SK-N-MC (cell line): ENCODE measurements at regions not wholly inside any gene's neighbourhood (a gene's known extent, or its start where the extent isn't known, plus 50 kb on each side); places are given as distances from the start of the nearest gene placed in this dataset.

Experiments
- DNase-seq: peaks from one replicate; pipeline ENCODE4 v3.0.0-alpha.2; 2011; ENCODE audit warnings: low read depth, low spot score
- H3K27ac ChIP-seq: fragments of 200-600 bp; sonication (generic); 2 replicates; pipeline ENCODE4 v1.5.1; 2016; ENCODE audit warnings: mixed run types
- H3K36me3 ChIP-seq: fragments of 200-600 bp; sonication (generic); 2 replicates; pipeline ENCODE4 v1.6.1; 2017; ENCODE audit warnings: antibody characterized with exemption, low read length, mixed read lengths; ENCODE audit not compliant: insufficient read depth
- H3K4me3 ChIP-seq: fragments of 200-600 bp; sonication (generic); 2 replicates; pipeline ENCODE4 v1.5.1; 2016
- H3K9ac ChIP-seq: fragments of 200-600 bp; sonication (generic); 2 replicates; pipeline ENCODE4 v1.8.0; 2017; ENCODE audit warnings: mixed run types, mixed read lengths; ENCODE audit not compliant: insufficient read length
- H3K9me3 ChIP-seq: fragments of 200-600 bp; sonication (generic); 2 replicates; pipeline ENCODE4 v1.6.1; 2017; ENCODE audit warnings: low read depth, mild to moderate bottlenecking, antibody characterized with exemption, low read length, moderate library complexity, mixed read lengths
- EZH2 ChIP-seq: fragments of 200-600 bp; sonication (generic); IDR thresholded peaks from one replicate; pipeline ENCODE4 v1.6.1; 2017; ENCODE audit warnings: antibody characterized with exemption
- FOXP2 ChIP-seq: optimal IDR thresholded peaks from 2 replicates; pipeline ENCODE3; 2011; ENCODE audit warnings: mild to moderate bottlenecking, moderate library complexity; ENCODE audit not compliant: insufficient read depth; ENCODE audit errors: extremely low read length, control extremely low read depth
- POLR2AphosphoS5 ChIP-seq: IDR thresholded peaks from 2 replicates; pipeline ENCODE4 v1.6.1; 2012; ENCODE audit warnings: mild to moderate bottlenecking, low read depth, low read length, borderline replicate concordance

GRCh38 chr18:38868757-38869156 is 1303.2 kb upstream of the CELF4 start:
- no peak for TF ChIP-seq POLR2AphosphoS5
- TF ChIP-seq EZH2, result no peak
- no peak for TF ChIP-seq FOXP2
- Histone ChIP-seq H3K27ac (no peak overlapping the region), H3K36me3 (no peaks in the 10 kb centered on the region), H3K4me3 (no peak overlapping the region), H3K9ac (no peak overlapping the region), H3K9me3 (no peaks in the 10 kb centered on the region)
- no peak for DNase-seq

DNA sequence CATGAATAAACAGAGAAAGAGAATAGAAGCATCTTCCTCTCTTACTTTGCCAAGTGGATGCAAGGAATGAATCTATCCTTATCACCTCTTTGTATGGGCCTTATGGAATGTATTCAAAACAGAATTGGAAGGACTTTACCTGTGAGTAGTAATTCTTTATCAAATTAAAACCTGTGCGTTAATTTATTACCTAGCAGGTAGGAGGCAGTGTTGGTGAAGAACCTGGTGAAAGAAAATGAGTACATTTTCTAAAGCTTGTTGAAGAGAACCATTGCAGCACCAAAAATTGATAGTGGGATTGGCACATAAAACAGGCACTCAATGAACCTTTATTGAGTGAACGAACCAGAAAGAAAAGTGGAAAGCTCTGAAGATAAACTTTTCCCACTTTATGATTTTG is 1302.1 kb upstream of the CELF4 start:
- Histone ChIP-seq H3K4me3 (no peak overlapping the region), H3K27ac (no peak overlapping the region), H3K9ac (no peak overlapping the region), H3K9me3 (no peaks in the 10 kb centered on the region), H3K36me3 (no peaks in the 10 kb centered on the region)
- no peak for DNase-seq
- no peak for TF ChIP-seq POLR2AphosphoS5
- TF ChIP-seq EZH2, result no peak
- no peak for TF ChIP-seq FOXP2

GRCh38 chr18:38851526-38851925 is 1285.9 kb upstream of the CELF4 start:
- H3K9me3 ChIP-seq, result no peaks in the 10 kb centered on the region
- H3K9ac ChIP-seq, result no peak overlapping the region
- H3K27ac ChIP-seq, result no peak overlapping the region
- no peak overlapping the region for H3K4me3 ChIP-seq
- no peaks in the 10 kb centered on the region for H3K36me3 ChIP-seq
- TF ChIP-seq POLR2AphosphoS5 (no peak), EZH2 (no peak), FOXP2 (no peak)
- DNase-seq, result no peak

- TF ChIP-seq FOXP2, result no peak
- TF ChIP-seq POLR2AphosphoS5, result no peak
- no peak for TF ChIP-seq EZH2
- no peak overlapping the region for H3K27ac ChIP-seq
- DNase-seq, result no peak
Measured at GRCh38 chr18:38847326-38847725, 1281.7 kb upstream of the CELF4 start.

DNA sequence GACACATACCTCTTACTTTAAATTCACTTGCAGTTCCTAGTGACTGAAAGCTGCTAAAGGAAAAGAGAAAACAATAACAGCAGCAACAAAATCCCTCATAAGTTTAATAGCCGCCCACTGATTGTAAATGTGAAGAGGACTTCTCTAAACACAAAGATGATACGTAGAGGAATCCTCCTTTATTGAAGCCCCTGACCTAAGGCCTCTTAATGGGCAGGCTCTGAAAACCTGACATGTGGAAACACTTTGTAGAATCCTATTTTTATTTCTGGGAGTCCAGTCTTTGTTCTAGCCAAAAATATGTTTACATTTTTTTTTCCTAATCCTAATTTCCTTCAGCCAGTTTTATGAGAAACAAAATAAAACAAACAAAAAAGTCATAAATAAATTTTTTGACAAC is 1277.7 kb upstream of the CELF4 start:
- no peak overlapping the region for H3K9ac ChIP-seq
- no peak overlapping the region for H3K27ac ChIP-seq
- no peaks in the 10 kb centered on the region for H3K9me3 ChIP-seq
- TF ChIP-seq EZH2, result no peak
- no peak for TF ChIP-seq FOXP2
- no peak for TF ChIP-seq POLR2AphosphoS5
- no peaks in the 10 kb centered on the region for H3K36me3 ChIP-seq
- no peak overlapping the region for H3K4me3 ChIP-seq
- no peak for DNase-seq

More at GRCh38 chr18:38847326-38847725, 1281.7 kb upstream of the CELF4 start:
- H3K4me3 ChIP-seq, result no peak overlapping the region
- no peaks in the 10 kb centered on the region for H3K9me3 ChIP-seq
- no peaks in the 10 kb centered on the region for H3K36me3 ChIP-seq
- H3K9ac ChIP-seq, result no peak overlapping the region

DNA sequence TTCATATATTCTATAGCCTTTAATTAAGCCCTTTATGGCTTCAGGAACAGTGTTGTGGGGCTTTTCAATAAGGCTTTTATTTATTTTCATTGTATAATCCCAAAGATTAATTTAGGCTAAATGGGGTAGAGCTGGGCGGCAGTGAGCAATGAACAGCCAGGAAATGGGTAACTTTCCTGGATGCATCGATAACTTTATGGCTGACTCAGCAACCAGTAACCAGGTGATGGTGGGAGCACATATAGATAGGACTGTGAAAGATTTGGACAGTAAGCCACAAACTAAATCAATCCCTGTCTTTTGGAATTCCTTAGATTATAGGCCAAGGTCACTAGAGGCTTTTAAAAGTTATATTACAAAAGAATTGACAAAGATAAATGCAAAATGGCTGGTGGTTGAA is 1260.6 kb upstream of the CELF4 start:
- DNase-seq, result no peak
- TF ChIP-seq EZH2 (no peak), POLR2AphosphoS5 (no peak), FOXP2 (no peak)
- no peaks in the 10 kb centered on the region for H3K9me3 ChIP-seq

DNA sequence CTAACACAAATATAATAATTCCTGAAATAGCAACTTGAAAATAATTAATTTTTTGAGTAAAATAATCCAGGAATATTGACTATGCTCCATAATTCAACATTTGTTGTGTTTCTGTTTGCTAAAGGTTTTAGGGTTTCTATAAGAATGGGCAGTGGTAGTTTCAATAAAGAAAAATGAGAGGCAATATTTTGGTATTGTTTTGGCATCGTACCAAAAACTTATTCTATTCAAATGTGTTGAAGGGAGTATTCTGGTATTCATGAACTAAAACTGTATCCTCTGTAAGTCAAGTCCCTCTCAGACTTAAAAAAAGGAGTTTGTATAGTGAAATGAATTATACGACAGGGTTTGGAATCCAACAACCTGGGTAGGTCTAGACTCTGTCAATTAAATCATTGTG is 1245.6 kb upstream of the CELF4 start:
- DNase-seq, result no peak
- Histone ChIP-seq H3K9ac (no peak overlapping the region), H3K36me3 (no peaks in the 10 kb centered on the region), H3K27ac (no peak overlapping the region), H3K9me3 (no peaks in the 10 kb centered on the region), H3K4me3 (no peak overlapping the region)
- no peak for TF ChIP-seq POLR2AphosphoS5
- no peak for TF ChIP-seq EZH2
- TF ChIP-seq FOXP2, result no peak

More for the DNA sequence above, 1260.6 kb upstream of the CELF4 start:
- no peaks in the 10 kb centered on the region for H3K36me3 ChIP-seq
- H3K9ac ChIP-seq, result no peak overlapping the region
- no peak overlapping the region for H3K27ac ChIP-seq
- H3K4me3 ChIP-seq, result no peak overlapping the region

GRCh38 chr18:38810789-38811188 is 1245.2 kb upstream of the CELF4 start:
- H3K27ac ChIP-seq, result no peak overlapping the region
- no peak overlapping the region for H3K4me3 ChIP-seq
- no peaks in the 10 kb centered on the region for H3K36me3 ChIP-seq
- TF ChIP-seq EZH2 (no peak), POLR2AphosphoS5 (no peak), FOXP2 (no peak)
- no peak for DNase-seq
- no peaks in the 10 kb centered on the region for H3K9me3 ChIP-seq
- H3K9ac ChIP-seq, result no peak overlapping the region

GRCh38 chr18:38807915-38808314 is 1242.3 kb upstream of the CELF4 start:
- no peaks in the 10 kb centered on the region for H3K9me3 ChIP-seq
- H3K4me3 ChIP-seq, result no peak overlapping the region
- no peak overlapping the region for H3K9ac ChIP-seq
- H3K27ac ChIP-seq, result no peak overlapping the region
- TF ChIP-seq EZH2 (no peak), FOXP2 (no peak), POLR2AphosphoS5 (no peak)
- H3K36me3 ChIP-seq, result no peaks in the 10 kb centered on the region
- no peak for DNase-seq

DNA sequence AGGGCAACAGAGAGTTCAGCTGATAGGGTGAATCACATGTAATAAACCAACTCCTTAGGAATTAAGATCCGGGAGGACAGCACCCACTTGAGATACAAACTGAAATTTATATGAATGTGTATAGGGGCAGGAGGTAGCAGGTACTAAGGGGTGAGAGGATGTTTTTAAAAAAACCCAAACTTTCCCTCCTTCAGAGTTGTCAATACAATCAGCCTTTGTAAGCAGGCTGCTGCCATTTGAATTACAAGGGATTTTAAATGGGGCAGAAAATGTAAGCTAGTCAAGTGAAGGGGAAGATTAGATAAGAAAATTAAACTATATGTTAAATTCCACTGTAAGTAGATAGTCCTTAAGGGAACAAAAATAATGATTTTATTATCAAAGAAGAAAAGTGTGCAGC is 1239.7 kb upstream of the CELF4 start:
- H3K9ac ChIP-seq, result no peak overlapping the region
- H3K36me3 ChIP-seq, result no peaks in the 10 kb centered on the region
- TF ChIP-seq FOXP2 (no peak), POLR2AphosphoS5 (no peak), EZH2 (no peak)
- no peak overlapping the region for H3K4me3 ChIP-seq
- no peak for DNase-seq
- no peaks in the 10 kb centered on the region for H3K9me3 ChIP-seq
- H3K27ac ChIP-seq, result no peak overlapping the region
